ENCODE measurements at regions not wholly inside any gene's neighbourhood (a gene's known extent, or its start where the extent isn't known, plus 50 kb on each side); places are given as distances from the start of the nearest gene placed in this dataset.

DNA sequence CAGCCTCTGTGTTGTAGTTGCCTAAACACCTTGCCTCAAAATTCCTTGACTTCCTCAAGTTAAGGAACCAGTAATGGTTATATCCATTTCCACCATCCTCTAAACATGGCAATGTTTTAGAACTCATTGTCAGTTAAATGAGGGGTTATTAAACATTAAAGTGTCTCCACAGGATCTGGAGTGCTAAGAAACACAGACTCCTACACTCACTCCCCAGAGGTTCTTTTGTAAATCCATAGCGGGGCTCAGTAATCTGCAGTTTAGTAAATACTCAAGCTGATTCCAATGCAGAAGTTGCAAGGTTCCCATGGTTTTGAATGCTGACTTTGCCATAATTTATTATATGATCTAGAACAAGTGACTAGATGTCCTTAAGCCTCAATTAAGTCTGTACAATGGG, 245.5 kb downstream of the GPAT3 start:
- intact Hi-C loops (cut with DNase I) = loop anchor here (5.0 kb wide), 1 partner anchor 109 kb away; no protein-coding TSS in a partner anchor
- Histone ChIP-seq H3K9me3 (no peaks in the 10 kb centered on the region), H3K4me3 (replicated peaks in 1 of 3) (no peak overlapping the region), H3K27ac (no peak overlapping the region), H3K4me1 (no peaks in the 10 kb centered on the region), H3K36me3 (no peaks in the 10 kb centered on the region), H3K27me3 (no peaks in the 10 kb centered on the region)
- no peak for DNase-seq
- no peak for TF ChIP-seq POLR2A (IDR thresholded peaks at IDR 0.05)
- TF ChIP-seq, protein P1, sequence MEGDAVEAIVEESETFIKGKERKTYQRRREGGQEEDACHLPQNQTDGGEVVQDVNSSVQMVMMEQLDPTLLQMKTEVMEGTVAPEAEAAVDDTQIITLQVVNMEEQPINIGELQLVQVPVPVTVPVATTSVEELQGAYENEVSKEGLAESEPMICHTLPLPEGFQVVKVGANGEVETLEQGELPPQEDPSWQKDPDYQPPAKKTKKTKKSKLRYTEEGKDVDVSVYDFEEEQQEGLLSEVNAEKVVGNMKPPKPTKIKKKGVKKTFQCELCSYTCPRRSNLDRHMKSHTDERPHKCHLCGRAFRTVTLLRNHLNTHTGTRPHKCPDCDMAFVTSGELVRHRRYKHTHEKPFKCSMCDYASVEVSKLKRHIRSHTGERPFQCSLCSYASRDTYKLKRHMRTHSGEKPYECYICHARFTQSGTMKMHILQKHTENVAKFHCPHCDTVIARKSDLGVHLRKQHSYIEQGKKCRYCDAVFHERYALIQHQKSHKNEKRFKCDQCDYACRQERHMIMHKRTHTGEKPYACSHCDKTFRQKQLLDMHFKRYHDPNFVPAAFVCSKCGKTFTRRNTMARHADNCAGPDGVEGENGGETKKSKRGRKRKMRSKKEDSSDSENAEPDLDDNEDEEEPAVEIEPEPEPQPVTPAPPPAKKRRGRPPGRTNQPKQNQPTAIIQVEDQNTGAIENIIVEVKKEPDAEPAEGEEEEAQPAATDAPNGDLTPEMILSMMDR (IDR thresholded peaks at IDR 0.05) = no peak
- WGBS, 2 donors = 80 to 88% methylated on average over 1 of the region's 1 CpG

DNA sequence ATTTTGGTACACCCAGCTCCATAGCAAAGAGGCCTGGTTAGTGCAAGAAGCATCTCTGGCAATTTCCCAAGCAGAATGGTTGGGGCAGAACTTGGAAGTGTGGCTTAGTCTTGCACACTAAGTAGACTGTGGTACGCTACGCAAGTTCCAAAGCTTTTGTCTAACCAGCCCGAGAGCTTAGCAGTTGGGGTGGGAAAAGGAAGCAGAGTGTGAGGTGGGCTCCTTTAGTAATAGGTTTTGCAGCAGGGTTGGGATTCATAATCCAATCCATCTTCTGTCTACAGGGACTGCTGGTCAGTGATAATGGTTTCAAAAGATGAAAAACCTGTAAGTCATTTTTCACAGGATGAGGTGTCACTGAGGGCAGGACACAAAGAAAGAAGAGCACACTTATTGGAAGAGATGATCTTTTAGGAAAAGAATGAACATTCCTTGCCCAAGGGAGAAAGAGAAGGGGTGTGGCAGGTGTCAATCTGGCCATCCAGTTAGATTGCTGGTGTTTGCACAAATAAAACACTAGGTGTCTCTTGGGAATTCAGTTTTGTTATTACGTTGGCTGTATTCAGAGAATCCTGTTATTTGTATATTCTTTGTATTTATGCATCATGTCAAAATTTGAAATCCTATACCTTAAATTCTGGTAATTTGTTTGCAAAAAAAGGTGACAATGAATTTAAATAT, 244.3 kb downstream of the GPAT3 start:
- Histone ChIP-seq H3K9me3 (no peaks in the 10 kb centered on the region), H3K4me3 (replicated peaks in 1 of 3) (no peak overlapping the region), H3K4me1 (no peaks in the 10 kb centered on the region), H3K27me3 (no peaks in the 10 kb centered on the region), H3K36me3 (no peaks in the 10 kb centered on the region), H3K27ac (no peak overlapping the region)
- no peak for DNase-seq
- intact Hi-C loops (cut with DNase I) = loop anchor here (5.0 kb wide), 1 partner anchor 108 kb away; no protein-coding TSS in a partner anchor
- TF ChIP-seq, protein P1 (IDR thresholded peaks at IDR 0.05) = no peak
- TF ChIP-seq POLR2A (IDR thresholded peaks at IDR 0.05) = no peak
- WGBS, 2 donors = 88 to 89% methylated on average over 4 of the region's 4 CpGs

DNA sequence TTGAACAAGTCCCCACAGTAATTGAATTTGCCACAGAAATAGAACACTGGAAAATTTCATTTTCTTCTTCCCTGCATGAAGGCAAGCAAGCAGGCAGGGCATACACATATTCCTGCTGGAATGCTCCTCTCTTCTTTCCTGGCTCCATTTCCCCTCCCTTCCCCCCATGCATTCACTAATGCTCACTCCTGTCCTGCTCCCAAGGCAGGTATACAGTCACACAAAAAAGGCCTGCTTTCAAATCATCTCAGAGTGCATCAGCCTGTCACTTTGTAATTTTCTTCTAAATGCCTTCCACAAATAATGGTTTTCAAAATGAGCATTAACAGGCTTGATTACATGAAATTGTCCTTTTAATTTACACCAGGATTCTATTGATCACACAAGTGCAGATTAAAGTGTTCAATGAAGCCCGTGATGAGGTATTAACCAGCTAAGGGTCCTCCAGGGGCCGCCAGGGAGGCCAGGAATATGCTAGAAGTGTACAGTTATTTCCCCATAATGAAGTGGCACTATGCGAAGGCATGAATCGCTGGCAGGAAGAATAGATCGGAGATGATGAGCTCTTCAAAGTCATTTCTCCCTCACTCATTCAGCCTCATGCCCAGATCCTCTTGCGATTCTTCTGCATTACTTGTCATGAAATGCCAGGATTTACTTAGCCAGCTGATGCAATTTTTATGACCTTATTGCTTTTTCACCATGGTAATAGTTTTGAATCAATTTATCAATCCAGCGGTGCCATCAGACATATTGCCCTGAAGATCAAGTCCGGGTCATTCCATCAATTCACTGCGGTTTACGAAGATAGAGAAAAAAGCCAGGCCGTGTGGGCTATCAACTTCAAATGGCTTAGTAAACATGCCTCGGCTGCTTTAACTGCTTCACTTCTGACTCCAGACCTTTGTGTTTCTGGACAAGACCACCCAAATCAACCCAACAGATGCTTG, 243.5 kb downstream of the GPAT3 start:
- Histone ChIP-seq H3K4me1 (no peaks in the 10 kb centered on the region), H3K36me3 (no peaks in the 10 kb centered on the region), H3K27me3 (no peaks in the 10 kb centered on the region), H3K9me3 (no peaks in the 10 kb centered on the region), H3K4me3 (replicated peaks in 1 of 3) (no peak overlapping the region), H3K27ac (no peak overlapping the region)
- TF ChIP-seq, protein P1 (IDR thresholded peaks at IDR 0.05) = no peak
- TF ChIP-seq POLR2A (IDR thresholded peaks at IDR 0.05) = no peak
- intact Hi-C loops (cut with DNase I) = loop anchor here (5.0 kb wide), 1 partner anchor 107 kb away; no protein-coding TSS in a partner anchor
- no peak for DNase-seq
- 79 to 83% methylated on average over 12 of the region's 12 CpGs for WGBS, 2 donors

DNA sequence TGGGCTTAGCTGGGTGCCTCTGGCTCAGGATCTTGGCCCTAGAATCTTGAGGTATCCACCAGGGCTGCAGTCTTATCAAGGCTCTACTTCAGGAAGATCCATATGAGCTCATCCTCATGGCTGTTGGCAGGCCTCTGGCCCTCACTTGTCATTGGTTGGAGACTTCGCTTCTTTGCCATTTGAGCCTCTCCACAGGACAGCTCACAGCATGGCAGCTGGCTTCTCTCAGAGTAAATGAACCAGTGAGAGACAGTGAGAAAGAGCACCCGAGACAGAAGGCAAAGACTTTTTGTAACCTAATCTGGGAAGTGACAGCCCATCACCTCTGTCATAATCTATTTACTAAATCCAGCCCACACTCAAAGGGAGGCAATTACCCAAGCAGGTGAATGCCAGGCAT, 236.8 kb downstream of the GPAT3 start:
- no peak for DNase-seq
- TF ChIP-seq, protein P1 (IDR thresholded peaks at IDR 0.05) = no peak
- TF ChIP-seq POLR2A (IDR thresholded peaks at IDR 0.05) = no peak
- WGBS, 2 donors = 82 to 95% methylated on average over 2 of the region's 2 CpGs
- intact Hi-C loops (cut with DNase I) = no loop called here
- no peaks in the 10 kb centered on the region for H3K9me3 ChIP-seq
- no peaks in the 10 kb centered on the region for H3K27me3 ChIP-seq
- H3K36me3 ChIP-seq = no peaks in the 10 kb centered on the region
- H3K4me3 ChIP-seq (replicated peaks in 1 of 3) = no peak overlapping the region
- H3K4me1 ChIP-seq = no peaks in the 10 kb centered on the region
- H3K27ac ChIP-seq = no peak overlapping the region
